T-helper 1 cell treated with Interleukin-12 subunit alpha and Interleukin-12 subunit beta and Interleukin-4 antibody, amounts not matched to agents 30 ng/mL and 1 ng/mL, for 36 hours (primary cell): ENCODE measurements at regions not wholly inside any gene's neighbourhood (a gene's known extent, or its start where the extent isn't known, plus 50 kb on each side); places are given as distances from the start of the nearest gene placed in this dataset.

Experiments used
- intact Hi-C: fragments of 100-400 bp; cut with micrococcal nuclease; formaldehyde crosslinking; loops from one replicate; pipeline ENCODE4 v1.15.1; 2024

DNA sequence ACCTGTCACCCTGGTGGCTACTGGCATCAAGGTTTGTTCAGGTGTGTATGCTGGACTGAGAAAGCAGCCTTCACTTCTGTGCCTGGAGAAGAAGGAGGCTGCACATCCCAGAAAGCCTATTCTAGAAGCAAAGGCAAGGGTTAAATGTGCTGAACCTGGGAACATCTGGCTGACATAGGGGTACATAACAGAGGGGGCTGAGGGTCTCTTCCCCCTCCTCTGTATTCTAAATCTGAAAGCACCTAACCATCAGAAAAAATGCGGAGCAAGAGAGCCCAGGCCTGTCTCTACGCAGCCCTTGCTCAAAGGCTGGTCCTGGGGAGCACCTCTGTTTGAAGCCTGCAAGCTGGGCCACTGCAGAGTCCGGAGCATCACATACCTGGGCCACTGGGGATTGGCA, 53.2 kb upstream of the FSTL4 start:
- intact Hi-C loops = no loop called here

- intact Hi-C loops = no loop called here
These were observed 52.1 kb upstream of the FSTL4 start for GRCh38 chr5:133664422-133664821.

DNA sequence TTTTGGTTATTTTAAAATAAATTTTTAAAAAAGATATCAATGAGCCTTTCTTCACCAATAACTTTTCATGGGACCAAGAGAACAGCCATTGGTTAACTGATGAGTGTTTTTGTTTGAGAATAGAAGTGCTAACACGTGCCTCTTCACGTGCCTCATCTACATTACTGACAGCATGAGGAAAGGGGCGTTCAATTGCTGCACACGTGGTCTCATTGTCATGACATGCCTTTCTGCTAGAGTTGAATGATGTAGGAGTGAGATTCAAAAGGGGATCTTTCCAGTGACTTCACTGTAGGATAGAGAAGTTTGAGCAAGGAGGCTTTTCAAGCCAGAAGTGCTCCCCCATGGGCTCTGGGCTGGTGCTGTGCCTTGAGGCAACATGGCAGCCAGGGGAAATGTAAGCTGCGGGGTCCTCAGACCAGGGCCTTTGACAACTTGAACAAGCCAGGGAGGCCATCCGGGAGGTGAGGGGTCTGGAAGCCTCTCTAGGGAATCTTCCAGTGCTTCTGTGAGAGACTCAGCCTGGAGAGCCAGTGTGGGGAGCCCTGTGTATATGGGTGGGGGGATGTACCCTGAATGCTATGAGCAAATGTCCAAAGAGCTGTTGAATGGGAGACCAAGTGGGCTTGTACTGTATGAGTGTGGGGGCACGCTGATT, 51.2 kb upstream of the FSTL4 start:
- intact Hi-C loops = no loop called here

- intact Hi-C loops = no loop called here
These were observed 50.2 kb upstream of the FSTL4 start for GRCh38 chr5:133662578-133662977.
